PFSK-1 (cell line): ENCODE measurements at regions not wholly inside any gene's neighbourhood (a gene's known extent, or its start where the extent isn't known, plus 50 kb on each side); places are given as distances from the start of the nearest gene placed in this dataset.

ENCODE experiments used
- FOXP2 ChIP-seq: optimal IDR thresholded peaks from 2 replicates; pipeline ENCODE3; 2011; ENCODE audit warnings: borderline replicate concordance, control low read depth, inconsistent platforms; ENCODE audit not compliant: insufficient read depth; ENCODE audit errors: extremely low read length, extremely low read depth
- POLR2AphosphoS5 ChIP-seq: IDR thresholded peaks from 2 replicates; pipeline ENCODE4 v1.6.1; 2012; ENCODE audit warnings: low read depth, mild to moderate bottlenecking, control low read depth, low read length, moderate library complexity
- REST ChIP-seq, 2 experiments: IDR thresholded peaks; 2 replicates each; pipeline versions ENCODE4 v1.6.1 to v1.8.0; 2011 to 2012; ENCODE audit warnings: low read depth in 2 of 2, low read length in 2 of 2, control low read depth in 1 of 2, inconsistent platforms in 1 of 2, mild to moderate bottlenecking in 1 of 2, moderate library complexity in 1 of 2; ENCODE audit not compliant: insufficient read depth in 1 of 2
- SIN3A ChIP-seq: IDR thresholded peaks from 2 replicates; pipeline ENCODE4 v1.6.1; 2012; ENCODE audit warnings: mild to moderate bottlenecking, low read length, moderate library complexity, borderline replicate concordance; ENCODE audit not compliant: insufficient read depth
- TAF1 ChIP-seq: IDR thresholded peaks from 2 replicates; pipeline ENCODE4 v1.6.1; 2012; ENCODE audit warnings: low read length, control low read depth, borderline replicate concordance; ENCODE audit not compliant: insufficient read depth

- TF ChIP-seq TAF1 (no peak), POLR2AphosphoS5 (no peak), FOXP2 (no peak), REST (IDR thresholded peaks at IDR 0.05; ENCODE audit: insufficient read depth in 1 of 2, low read depth in 2 of 2, low read length in 2 of 2) (no peak), SIN3A (no peak)
These were observed 157.4 kb upstream of the TMEM260 start for GRCh38 chr14:56422221-56422620.

- no peak for TF ChIP-seq FOXP2
- no peak for TF ChIP-seq REST (IDR thresholded peaks at IDR 0.05; ENCODE audit: insufficient read depth in 1 of 2, low read depth in 2 of 2, low read length in 2 of 2)
- no peak for TF ChIP-seq SIN3A
- TF ChIP-seq TAF1: no peak
- TF ChIP-seq POLR2AphosphoS5: no peak
These were observed 156.8 kb upstream of the TMEM260 start for GRCh38 chr14:56422703-56423213.

GRCh38 chr14:56423544-56423943, 156.1 kb upstream of the TMEM260 start:
- TF ChIP-seq FOXP2 (no peak), REST (IDR thresholded peaks at IDR 0.05; ENCODE audit: insufficient read depth in 1 of 2, low read depth in 2 of 2, low read length in 2 of 2) (no peak), POLR2AphosphoS5 (no peak), TAF1 (no peak), SIN3A (no peak)

- no peak for TF ChIP-seq TAF1
- no peak for TF ChIP-seq SIN3A
- TF ChIP-seq POLR2AphosphoS5: no peak
- no peak for TF ChIP-seq REST (IDR thresholded peaks at IDR 0.05; ENCODE audit: insufficient read depth in 1 of 2, low read depth in 2 of 2, low read length in 2 of 2)
- TF ChIP-seq FOXP2: no peak
These were observed 148.6 kb upstream of the TMEM260 start for GRCh38 chr14:56431013-56431412.

GRCh38 chr14:56449670-56450213, 129.9 kb upstream of the TMEM260 start:
- TF ChIP-seq FOXP2: no peak
- TF ChIP-seq REST (IDR thresholded peaks at IDR 0.05; ENCODE audit: insufficient read depth in 1 of 2, low read depth in 2 of 2, low read length in 2 of 2): no peak
- no peak for TF ChIP-seq TAF1
- no peak for TF ChIP-seq SIN3A
- no peak for TF ChIP-seq POLR2AphosphoS5
